PFSK-1 (cell line): ENCODE measurements at regions not wholly inside any gene's neighbourhood (a gene's known extent, or its start where the extent isn't known, plus 50 kb on each side); places are given as distances from the start of the nearest gene placed in this dataset.

Experiments used
- POLR2AphosphoS5 ChIP-seq: IDR thresholded peaks from 2 replicates; pipeline ENCODE4 v1.6.1; 2012; ENCODE audit warnings: low read depth, mild to moderate bottlenecking, control low read depth, low read length, moderate library complexity
- TAF1 ChIP-seq: IDR thresholded peaks from 2 replicates; pipeline ENCODE4 v1.6.1; 2012; ENCODE audit warnings: low read length, control low read depth, borderline replicate concordance; ENCODE audit not compliant: insufficient read depth
- TF ChIP-seq, protein P1 (sequence below), 2 experiments: IDR thresholded peaks; 2 replicates each; pipeline versions ENCODE4 v1.6.1 to v1.8.0; 2011 to 2012; ENCODE audit warnings: low read depth in 2 of 2, low read length in 2 of 2, control low read depth in 1 of 2, inconsistent platforms in 1 of 2, mild to moderate bottlenecking in 1 of 2, moderate library complexity in 1 of 2; ENCODE audit not compliant: insufficient read depth in 1 of 2

- TF ChIP-seq POLR2AphosphoS5 (no peak), TAF1 (no peak)
- TF ChIP-seq, protein P1, sequence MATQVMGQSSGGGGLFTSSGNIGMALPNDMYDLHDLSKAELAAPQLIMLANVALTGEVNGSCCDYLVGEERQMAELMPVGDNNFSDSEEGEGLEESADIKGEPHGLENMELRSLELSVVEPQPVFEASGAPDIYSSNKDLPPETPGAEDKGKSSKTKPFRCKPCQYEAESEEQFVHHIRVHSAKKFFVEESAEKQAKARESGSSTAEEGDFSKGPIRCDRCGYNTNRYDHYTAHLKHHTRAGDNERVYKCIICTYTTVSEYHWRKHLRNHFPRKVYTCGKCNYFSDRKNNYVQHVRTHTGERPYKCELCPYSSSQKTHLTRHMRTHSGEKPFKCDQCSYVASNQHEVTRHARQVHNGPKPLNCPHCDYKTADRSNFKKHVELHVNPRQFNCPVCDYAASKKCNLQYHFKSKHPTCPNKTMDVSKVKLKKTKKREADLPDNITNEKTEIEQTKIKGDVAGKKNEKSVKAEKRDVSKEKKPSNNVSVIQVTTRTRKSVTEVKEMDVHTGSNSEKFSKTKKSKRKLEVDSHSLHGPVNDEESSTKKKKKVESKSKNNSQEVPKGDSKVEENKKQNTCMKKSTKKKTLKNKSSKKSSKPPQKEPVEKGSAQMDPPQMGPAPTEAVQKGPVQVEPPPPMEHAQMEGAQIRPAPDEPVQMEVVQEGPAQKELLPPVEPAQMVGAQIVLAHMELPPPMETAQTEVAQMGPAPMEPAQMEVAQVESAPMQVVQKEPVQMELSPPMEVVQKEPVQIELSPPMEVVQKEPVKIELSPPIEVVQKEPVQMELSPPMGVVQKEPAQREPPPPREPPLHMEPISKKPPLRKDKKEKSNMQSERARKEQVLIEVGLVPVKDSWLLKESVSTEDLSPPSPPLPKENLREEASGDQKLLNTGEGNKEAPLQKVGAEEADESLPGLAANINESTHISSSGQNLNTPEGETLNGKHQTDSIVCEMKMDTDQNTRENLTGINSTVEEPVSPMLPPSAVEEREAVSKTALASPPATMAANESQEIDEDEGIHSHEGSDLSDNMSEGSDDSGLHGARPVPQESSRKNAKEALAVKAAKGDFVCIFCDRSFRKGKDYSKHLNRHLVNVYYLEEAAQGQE (IDR thresholded peaks at IDR 0.05; ENCODE audit: insufficient read depth in 1 of 2, low read depth in 2 of 2, low read length in 2 of 2): no peak
Measured at GRCh38 chr6:22129751-22130150, 167.1 kb downstream of the PRL start.
